GM19324 (cell line): ENCODE measurements at regions not wholly inside any gene's neighbourhood (a gene's known extent, or its start where the extent isn't known, plus 50 kb on each side); places are given as distances from the start of the nearest gene placed in this dataset.
"Not testable (repeated sequence)": the region's sequence is repeated elsewhere in the genome, so short reads cannot be mapped to it uniquely, and the experiment has no call there.

Experiments
- ATAC-seq: cut with Tn5 transposase; IDR thresholded peaks from one replicate; pipeline ENCODE4 v1.9.1; 2021; ENCODE audit warnings: mild to moderate bottlenecking, moderate library complexity; ENCODE audit not compliant: unreplicated experiment, low FRiP score

GRCh38 chr2:15681089-15681885, 89.6 kb downstream of the DDX1 start:
- ATAC-seq: no peak

GRCh38 chr2:15682354-15682753, 90.7 kb downstream of the DDX1 start:
- ATAC-seq: no peak

- ATAC-seq: no peak
Observed at GRCh38 chr2:15684161-15685039, 92.7 kb downstream of the DDX1 start.

- no peak for ATAC-seq
Observed at GRCh38 chr2:15685143-15685542, 93.5 kb downstream of the DDX1 start.

GRCh38 chr2:15686643-15687042, 95.0 kb downstream of the DDX1 start:
- ATAC-seq: no peak

- no peak for ATAC-seq
Observed at GRCh38 chr2:15687243-15687642, 95.6 kb downstream of the DDX1 start.

- ATAC-seq: no peak
Observed at GRCh38 chr2:15687720-15688119, 96.1 kb downstream of the DDX1 start.

- no peak for ATAC-seq
Observed at GRCh38 chr2:15688924-15689568, 97.4 kb downstream of the DDX1 start.

GRCh38 chr2:15689654-15690053, 98.0 kb downstream of the DDX1 start:
- ATAC-seq: no peak

- no peak for ATAC-seq
Observed at GRCh38 chr2:15691586-15692310, 100.1 kb downstream of the DDX1 start.

- ATAC-seq: no peak
Observed at GRCh38 chr2:15692551-15693377, 101.1 kb downstream of the DDX1 start.

GRCh38 chr2:15693382-15693781, 101.7 kb downstream of the DDX1 start:
- no peak for ATAC-seq

GRCh38 chr2:15693926-15694588, 102.4 kb downstream of the DDX1 start:
- ATAC-seq: no peak

- ATAC-seq: no peak
Observed at GRCh38 chr2:15694589-15694986, 102.9 kb downstream of the DDX1 start.

GRCh38 chr2:15695582-15696330, 104.1 kb downstream of the DDX1 start:
- no peak for ATAC-seq

GRCh38 chr2:15696606-15697170, 105.0 kb downstream of the DDX1 start:
- not testable (repeated sequence) for ATAC-seq

GRCh38 chr2:15700131-15700530, 108.5 kb downstream of the DDX1 start:
- no peak for ATAC-seq
